NCI-H774 (cell line): ENCODE measurements at regions not wholly inside any gene's neighbourhood (a gene's known extent, or its start where the extent isn't known, plus 50 kb on each side); places are given as distances from the start of the nearest gene placed in this dataset.

ENCODE experiments used
- DNase-seq: peaks from one replicate; lab custom pipeline; 2025; lab: John Stamatoyannopoulos, UW

DNA sequence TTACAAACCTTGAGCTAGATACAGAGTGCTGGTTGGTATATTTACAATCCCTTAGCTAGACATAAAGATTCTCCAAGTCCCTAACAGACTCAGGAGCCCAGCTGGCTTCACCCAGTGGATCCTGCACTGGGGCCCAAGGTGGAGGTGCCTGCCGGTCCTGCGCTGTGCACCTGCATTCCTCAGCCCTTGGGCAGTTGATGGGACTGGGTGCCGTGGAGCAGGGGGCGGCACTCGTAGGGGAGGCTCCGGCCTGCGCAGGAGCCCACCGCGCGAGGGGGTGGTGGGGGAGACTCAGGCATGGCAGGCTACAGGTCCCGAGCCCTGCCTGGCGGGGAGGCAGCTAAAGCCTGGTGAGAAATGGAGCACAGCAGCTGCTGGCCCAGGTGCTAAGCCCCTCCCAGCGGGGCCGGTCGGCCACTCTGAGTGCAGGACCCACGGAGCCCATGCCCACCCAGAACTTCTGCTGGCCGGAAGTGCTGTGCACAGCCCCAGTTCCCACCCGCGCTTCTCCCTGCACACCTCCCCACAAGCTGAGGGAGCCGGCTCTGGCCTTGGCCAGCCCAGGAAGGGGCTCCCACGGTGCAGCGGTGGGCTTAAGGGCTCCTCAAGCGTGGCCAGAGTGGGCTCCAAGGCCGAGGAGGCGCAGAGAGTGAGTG lies 1464.7 kb downstream of the EFNA5 start:
- no peak for DNase-seq

DNA sequence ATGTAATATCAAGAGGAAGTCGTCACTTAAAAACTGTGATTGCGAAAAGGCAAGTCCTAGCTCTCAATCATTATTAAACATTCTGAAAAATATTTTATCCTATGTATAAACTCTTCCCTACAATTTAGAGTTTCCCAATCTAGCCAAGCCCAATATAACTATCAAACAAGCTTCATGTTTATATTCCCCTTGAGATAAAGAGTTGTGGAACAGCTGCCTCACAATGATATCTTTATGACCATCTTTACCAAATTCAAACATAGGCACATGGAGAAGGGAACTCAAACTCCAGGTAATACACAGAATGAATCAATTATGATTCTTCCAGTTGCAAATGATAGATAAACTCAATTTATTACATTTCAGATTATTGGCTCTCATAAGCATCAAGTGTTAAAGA lies 1468.7 kb downstream of the EFNA5 start:
- no peak for DNase-seq

DNA sequence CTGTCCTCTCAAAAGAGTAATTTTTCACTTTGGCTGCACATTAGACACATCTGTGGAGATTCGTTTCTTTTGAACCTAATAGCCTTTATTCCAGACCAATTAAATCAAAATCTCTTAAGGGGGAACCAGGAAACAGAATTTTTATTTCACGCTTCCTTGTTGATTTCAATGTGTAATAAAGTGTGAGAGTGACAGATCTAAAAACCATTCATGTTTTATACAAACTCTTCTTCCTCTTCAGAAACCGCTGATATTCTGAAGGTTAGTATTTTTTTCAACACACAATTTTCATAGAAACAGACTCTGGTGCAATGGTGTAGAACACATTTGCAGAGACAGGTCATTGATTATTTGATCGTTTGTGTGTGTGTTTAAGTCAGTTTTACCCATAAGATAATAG lies 1469.8 kb downstream of the EFNA5 start:
- DNase-seq: no peak

DNA sequence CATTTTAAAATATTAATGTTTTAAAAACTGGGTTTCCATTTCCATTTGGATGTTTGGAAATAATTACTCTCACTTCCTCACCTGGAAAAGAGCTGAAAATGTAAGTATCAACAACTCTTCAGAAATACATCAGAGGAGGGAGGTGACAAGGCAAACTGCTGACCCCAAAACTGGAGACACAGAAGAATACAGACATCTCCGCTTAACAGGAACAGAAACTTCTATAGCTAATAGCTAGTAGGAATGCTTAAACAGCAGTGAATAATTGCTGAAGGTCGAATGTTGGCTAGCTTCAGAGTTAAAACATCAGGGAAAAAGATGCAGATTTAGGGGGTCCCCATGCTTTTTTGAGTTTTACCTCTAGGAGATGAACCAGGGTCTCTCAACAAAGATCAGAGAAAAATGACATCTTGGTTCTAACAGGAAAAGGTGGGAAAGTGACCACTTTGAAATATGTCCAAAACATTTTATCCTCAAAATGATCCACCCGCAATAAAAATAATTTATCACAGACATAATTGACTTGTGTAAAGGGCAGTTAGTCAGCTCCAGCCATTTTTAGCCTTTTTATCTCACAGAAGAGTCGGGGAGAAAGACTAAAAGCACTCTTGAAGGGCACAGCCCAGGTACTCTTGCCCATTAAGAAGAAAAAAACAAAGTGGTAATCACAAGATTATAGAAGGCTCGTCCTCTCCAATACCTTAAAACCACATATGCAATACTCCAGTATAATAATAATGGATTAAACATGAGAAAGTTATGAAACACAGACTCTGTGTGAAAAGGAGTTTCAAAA lies 1474.9 kb downstream of the EFNA5 start:
- no peak for DNase-seq

DNA sequence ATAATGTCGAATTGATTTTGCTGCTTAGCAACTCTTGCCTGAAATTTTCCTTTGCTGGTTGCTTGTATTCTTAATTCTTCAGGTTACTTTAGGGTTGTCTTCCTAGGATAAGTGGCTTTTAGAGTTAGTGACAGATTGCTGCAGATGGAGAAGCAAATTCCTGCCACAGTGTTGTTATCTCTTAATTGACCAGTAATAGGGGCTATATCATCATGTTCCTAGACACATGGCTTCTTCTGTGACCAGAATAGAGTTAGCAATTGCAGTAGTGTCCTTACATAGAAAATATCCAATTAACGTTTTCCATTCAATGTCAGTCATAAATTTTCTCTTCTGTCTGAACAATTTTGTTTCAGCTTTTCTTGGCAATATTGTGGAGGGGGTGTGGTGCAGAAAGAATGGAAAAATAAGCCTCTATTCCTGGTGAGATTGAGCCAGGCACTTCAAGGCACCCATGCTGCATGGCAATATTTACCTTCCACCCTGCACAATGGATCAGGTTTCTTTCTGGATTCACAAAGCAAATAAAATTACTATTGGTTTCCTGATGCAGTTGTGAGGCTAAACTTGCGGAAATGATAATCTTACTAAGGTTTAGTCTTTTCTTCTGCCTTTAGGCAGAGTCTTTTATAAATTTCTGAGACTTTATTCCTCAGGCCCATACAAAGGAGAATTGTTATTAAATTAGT lies 1481.5 kb downstream of the EFNA5 start:
- no peak for DNase-seq

DNA sequence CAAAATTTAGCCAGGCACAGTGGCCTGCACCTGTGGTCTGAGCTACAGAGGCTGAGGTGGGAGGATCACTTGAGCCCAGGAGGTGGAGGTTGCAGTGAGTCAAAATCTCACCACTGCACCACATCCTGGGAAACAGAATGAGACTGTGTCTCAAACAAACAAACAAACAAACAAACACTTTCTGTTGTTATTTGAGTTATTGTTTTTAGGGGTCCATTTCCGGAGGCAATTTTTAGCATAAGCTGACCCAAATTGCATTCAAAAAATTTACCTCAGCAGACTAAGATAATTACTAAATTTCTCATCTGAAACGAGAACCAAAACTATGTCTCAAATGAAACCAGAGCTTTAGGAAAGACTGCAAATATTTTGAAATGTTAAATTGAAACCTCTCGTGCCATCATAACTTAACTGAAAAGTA lies 1485.1 kb downstream of the EFNA5 start:
- DNase-seq: no peak

DNA sequence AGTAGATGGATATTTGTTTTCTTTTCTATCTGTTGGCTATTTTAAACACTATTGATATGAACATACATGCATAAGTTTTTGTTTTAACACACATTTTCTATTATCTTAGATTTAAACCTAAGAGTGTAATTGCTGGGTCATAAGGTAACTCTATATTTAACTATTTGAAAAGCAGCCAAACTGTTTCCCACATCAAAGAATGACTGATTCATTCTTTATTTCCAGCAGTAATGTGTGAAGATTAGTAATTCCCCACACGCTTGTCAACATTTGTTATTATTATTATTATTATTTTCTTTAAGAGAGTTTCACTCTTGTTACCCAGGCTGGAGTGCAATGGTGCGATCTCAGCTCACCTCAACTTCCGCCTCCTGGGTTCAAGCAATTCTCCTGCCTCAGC lies 1495.8 kb downstream of the EFNA5 start:
- no peak for DNase-seq

DNA sequence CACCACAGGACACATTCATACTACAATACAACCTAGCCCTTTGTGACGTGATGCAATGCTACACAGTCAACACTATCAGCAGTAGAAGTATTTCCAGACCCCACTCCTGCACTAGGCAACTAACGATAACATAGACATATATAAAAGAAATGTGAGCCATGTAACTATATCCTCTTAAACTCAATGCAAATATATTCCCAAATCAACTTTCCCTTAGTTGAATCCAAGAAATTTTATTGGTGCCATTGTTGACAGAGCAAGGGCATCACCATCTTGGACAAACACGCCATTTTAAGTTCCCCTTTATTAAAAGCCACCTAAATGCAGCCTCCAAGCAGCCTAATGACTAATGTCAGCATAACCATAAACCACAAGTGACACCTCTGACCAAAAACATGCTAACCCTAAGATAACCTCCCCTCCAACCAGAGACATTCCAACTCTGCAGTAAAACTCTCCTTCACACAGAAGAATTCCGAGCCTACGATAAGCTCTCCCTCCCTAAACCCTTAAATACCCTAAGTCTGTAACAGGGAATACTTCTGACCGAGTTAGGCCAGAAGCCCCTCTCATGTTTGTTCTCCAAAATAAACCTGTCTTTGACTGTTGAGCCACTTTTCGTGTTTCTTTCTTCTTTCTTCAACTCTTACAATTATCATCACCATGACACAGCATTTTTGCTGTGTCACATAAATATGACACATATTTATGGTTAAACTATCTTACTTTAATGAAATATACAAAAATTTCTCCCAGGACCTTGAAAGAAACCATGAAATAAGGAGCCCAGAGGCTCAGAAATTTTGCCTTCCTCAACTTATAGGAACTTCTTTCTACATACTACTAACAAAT lies 1497.8 kb downstream of the EFNA5 start:
- DNase-seq: no peak

DNA sequence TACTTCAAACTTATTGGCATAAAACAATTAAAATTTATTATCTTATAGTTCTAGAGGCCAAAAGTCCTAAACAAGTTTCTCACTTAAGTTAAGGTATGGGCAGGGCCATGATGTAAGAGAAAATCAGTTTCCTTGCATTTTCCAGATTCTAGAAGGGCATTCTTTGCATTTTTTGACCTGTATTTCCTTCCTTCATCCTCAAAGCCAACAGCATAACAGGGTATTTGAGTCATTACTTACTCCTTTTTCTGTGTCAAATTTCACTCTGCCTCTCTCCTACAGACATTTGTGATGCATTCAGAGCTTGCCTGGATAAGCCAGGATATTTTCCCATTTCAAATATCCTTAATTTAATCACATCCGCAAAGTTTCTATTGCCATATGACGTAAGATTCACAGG lies 1499.0 kb downstream of the EFNA5 start:
- no peak for DNase-seq

DNA sequence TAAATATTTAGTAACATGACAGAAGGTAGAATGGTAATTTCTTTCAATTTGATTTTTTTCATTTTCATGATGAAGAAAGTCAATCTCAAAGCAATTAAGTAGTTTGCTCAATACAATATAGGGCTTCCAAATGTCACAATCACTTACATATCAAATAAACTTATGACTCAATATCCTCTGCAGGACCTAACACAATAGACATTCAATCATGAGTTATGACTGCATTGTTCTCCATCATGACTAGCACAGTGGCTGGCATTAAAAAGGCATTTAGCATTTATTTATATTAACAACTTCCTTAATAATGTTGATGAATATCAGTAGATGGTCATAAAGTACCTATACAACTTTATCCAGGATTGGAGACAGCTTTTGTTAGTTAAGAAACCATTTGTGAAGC lies 1499.6 kb downstream of the EFNA5 start:
- no peak for DNase-seq

DNA sequence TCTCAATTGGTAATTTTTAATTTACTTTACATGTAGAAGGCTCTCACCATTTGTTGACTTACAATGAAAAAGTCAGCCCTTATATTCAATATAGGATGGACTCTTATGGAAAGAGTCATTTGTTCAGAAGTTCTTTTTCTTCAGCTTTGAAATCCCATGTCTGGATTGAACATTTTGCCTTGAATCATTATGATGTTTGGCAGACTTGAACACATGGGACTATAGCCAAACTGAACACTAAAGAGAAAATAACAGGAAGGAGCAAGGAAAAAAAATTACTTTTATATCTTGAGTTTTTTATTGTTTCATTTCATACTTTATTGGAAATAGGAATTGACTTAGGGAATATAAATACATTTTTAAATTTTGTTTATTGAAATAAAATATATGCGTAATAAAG lies 1503.0 kb downstream of the EFNA5 start:
- no peak for DNase-seq

DNA sequence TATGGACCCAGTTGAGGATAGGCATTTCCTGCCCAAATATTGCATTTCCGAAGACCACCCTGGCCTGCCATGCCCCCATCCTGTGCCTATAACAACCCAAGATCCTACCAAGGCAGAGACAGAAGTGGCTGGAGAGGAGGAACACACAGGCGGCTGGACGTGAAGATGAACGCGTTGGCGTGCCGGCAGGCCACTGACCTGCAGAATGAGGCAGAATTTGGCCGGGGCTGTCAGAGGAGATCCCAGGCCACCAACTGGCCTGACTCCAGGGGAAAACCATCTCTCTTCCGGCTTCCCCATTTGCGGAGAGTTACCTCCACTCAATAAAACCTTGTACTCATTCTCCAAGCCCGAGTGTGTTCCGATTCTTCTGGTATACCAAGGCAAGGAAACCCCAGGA lies 1507.5 kb downstream of the EFNA5 start:
- no peak for DNase-seq

DNA sequence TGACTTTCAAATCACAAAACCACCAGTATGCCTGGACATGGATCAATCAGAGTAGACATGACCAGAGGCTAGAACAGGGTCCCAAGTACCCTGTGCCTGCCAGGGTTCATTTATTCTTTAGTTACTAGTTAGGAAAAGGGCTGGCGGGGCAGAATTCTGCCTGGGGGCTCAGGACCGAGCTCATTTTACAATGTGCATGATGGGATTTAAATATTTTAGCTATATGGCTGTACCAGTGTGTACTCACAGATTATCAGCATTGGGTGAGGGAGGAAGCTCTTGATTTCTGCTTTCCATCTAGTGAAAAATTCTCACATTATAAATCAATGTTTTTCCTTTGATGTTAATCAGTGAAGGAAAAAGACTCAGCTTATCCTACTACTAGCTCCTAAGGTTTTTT lies 1511.1 kb downstream of the EFNA5 start:
- no peak for DNase-seq

DNA sequence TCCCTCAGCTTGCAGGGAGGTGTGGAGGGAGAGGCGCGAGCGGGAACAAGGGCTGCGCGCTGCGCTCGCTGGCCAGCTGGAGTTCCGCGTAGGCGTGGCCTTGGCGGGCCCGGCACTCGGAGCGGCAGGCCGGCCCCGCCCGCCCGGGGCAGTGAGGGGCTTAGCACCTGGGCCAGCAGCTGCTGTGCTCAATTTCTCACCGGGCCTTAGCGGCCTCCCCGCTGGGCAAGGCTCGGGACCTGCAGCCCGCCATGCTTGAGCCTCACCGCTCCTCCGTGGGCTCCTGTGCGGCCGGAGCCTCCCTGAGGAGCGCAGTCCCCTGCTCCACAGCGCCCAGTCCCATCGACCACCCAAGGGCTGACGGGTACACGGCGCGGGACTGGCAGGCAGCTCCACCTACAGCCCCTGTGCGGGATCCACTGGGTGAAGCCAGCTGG lies 1516.4 kb downstream of the EFNA5 start:
- DNase-seq: no peak

DNA sequence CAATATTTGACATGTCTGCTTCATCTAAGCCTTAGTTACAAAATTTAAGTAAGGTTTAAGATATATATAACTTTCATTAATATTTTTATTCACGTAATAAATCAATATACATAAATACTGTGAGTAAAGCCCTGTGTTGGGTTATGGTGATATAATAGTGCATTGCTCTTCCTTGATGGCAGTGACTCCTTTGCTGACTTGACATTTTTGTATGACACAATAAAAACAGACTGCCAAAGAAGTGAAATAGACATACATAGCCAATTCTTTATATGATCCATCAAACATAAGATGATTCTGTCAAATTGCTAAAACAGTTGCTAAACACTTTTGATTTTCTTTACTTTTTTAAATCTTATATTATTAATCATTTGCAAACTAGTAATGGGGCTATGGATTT lies 1518.2 kb downstream of the EFNA5 start:
- DNase-seq: no peak

DNA sequence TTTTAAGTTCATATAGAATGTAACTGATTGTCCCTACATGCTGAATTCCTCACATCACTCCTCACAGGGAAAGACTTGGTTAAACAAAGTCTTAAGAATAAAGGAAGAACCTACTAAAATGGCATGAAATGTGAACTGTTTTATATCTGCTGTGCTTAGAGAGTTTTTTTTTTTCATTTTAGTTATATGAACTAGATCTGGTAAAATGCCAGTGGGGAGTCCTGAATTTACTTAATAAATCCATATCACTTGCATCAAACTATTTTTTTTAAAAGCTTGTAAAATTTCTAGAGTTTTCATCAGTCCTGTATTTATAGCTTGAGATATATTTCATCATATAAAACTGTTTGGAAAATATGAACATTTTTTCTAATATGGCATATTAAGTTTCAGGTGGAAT lies 1528.6 kb downstream of the EFNA5 start:
- DNase-seq: no peak

DNA sequence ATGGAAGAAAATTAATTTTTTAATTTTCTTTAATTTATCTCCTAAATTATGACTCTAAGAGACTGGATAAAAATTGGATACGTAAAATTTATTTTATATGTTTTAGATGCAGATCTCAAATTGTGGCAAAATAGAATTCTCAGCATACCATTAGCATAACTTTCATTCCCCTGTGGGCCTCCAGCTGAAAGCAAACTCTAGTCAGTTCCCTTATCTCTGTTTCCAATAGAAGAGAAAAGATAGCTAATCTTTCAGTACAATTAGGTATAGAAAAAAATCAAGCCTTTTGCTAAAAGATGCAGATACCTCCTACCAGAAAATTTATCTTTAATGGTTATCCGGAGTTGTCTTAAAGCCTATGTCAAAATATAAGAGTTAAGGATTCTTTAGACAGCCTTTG lies 1530.6 kb downstream of the EFNA5 start:
- no peak for DNase-seq

DNA sequence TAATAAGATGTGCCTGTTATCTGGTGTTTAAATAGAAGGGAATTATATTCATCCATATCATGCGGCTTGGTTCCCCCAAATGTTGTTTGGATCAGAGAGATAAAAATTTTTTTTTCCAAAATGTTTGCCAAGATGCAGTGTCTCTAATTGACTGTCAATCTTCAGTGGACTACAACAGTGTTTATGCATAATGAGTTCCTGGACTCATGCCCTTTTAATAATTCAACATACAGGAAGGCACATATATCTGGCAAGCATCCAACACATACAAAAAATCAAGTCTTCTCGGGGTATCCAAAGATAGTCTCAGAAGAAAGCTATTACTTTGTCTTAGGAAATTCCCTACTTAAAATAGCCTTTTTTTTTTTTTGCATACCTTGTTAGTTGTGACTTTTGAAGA lies 1534.7 kb downstream of the EFNA5 start:
- no peak for DNase-seq

DNA sequence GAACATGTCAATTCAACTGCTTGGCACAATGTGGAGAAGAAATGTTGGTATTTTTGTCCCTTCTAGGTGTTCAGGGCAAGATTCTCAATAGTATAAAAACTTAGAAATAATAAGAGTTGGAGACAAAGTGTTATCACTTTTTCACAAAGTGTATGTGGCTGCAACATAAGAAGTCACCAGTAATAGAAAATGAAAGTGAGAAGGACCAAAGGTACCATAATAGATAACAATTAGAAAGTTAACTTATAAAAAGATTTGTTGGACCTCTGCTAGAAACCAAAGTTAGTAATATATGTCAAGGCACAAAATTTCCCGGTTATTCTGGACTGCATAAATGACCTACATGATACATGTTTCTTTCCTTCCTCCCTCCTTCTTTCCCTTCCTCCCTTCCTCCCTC lies 1535.3 kb downstream of the EFNA5 start:
- no peak for DNase-seq

DNA sequence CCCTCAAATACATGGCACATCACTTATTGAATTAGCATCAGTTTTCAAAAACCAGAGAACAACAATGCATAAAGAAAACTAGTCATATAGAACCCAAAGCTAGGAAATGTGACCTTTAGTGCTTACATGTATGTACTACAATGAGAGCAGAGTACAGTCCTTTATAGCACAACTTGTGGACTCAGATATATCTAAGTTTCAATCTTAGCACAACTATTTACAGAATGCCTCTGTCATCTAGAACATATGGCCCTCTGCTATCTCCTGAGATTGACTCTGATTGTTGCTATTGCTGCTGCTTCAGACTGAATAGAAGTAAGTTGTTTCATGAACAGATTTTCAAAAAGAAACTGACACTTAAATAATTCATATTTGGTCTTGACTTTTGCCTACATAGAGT lies 1536.2 kb downstream of the EFNA5 start:
- DNase-seq: no peak

DNA sequence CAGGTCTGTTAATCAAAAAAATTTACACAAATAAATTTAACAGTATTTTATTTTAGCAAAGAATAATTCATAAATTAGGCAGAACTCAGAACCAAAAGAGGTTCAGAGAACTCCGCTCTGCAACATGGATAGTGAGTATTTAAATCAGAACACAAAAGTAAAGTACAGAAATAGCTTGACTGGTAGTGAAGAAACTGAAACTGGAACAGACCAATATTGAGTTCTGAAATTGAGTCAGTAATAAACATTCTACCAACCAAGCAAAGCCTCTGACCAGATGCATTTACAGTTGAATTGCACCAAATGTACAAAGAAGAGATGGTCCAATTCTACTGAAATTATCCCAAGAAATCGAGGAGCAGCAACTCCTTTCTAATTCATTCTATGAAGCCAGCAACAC lies 1542.8 kb downstream of the EFNA5 start:
- DNase-seq: no peak

DNA sequence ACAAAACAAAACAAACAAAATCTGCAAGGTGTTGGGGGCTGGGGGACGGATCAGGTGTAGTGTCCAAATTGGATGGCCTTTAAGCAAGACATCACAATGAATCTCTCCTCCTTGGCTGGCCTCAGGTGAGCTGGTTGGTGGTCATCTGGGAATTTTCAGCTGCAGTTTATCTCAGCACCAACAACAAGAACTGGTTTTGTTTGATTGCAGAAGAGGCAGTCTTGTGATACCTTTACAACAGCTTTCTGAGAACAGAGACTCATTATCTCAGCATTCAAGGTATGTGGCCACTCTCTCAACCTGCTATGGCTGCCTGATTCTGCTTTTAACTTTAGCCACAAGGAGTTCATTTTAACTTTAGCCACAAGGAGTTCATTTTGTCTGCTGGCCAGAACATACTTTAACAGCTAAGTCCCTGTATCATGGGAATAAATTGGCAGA lies 1543.4 kb downstream of the EFNA5 start:
- DNase-seq: no peak
